ENCODE measurements at regions not wholly inside any gene's neighbourhood (a gene's known extent, or its start where the extent isn't known, plus 50 kb on each side); places are given as distances from the start of the nearest gene placed in this dataset.

- H3K4me1 Mint-ChIP-seq = no peaks in the 10 kb centered on the region
- H3K9me3 Mint-ChIP-seq (ENCODE audit: insufficient read depth) = no peaks in the 10 kb centered on the region
- ATAC-seq (ENCODE audit: low read depth) (no peak), DNase-seq (no peak)
- Histone ChIP-seq H3K27me3 (replicated peaks in 1 of 4; ENCODE audit: control extremely low read depth in 1 of 4, control insufficient read depth in 3 of 4, insufficient read depth in 4 of 4, low read length in 3 of 4) (no peaks in the 10 kb centered on the region), H3K9me3 (ENCODE audit: control extremely low read depth in 1 of 3, control insufficient read depth in 2 of 3, insufficient read depth in 1 of 3, low read length in 2 of 3) (no peaks in the 10 kb centered on the region), H3K9ac (ENCODE audit: low read length) (no peak overlapping the region), H3K4me2 (replicated peaks; ENCODE audit: low read depth, low read length, poor library complexity, severe bottlenecking) (no peak overlapping the region), H3K36me3 (replicated peaks in 1 of 2; ENCODE audit: control extremely low read depth in 1 of 2, control insufficient read depth in 1 of 2, extremely low read depth in 1 of 2, insufficient read depth in 2 of 2, low read length in 1 of 2) (no peaks in the 10 kb centered on the region), H3K4me1 (ENCODE audit: control insufficient read depth in 2 of 2, insufficient read depth in 2 of 2, low read length in 2 of 2) (no peaks in the 10 kb centered on the region), H4K20me1 (ENCODE audit: control insufficient read depth, insufficient read depth, low read length, poor library complexity, severe bottlenecking) (no peaks in the 10 kb centered on the region), H3K79me2 (ENCODE audit: control insufficient read depth, insufficient read depth, low read length) (no peaks in the 10 kb centered on the region), H2AFZ (ENCODE audit: insufficient read depth, low read depth, low read length, poor library complexity, severe bottlenecking) (no peak overlapping the region), H3K4me3 (ENCODE audit: control extremely low read depth in 1 of 5, extremely low read depth in 1 of 5, insufficient read depth in 1 of 5, low read depth in 2 of 5, low read length in 4 of 5) (no peak overlapping the region), H3K27ac (ENCODE audit: low read length in 2 of 2) (no peak overlapping the region)
- TF ChIP-seq EZH2 (IDR thresholded peaks at IDR 0.05; ENCODE audit: borderline replicate concordance, insufficient read depth, low read depth, low read length, poor library complexity, severe bottlenecking) = no peak
- no peak for TF ChIP-seq CTCF (IDR thresholded peaks at IDR 0.05)
- no peaks in the 10 kb centered on the region for H3K27me3 Mint-ChIP-seq
- intact Hi-C loops (cut with micrococcal nuclease) = no loop called here
- ChIA-PET CTCF (no interaction called here), POLR2A (no interaction called here)
- H3K27ac Mint-ChIP-seq = no peak overlapping the region
- no peak overlapping the region for H3K4me3 Mint-ChIP-seq
Observed at GRCh38 chr14:42750771-42751170, 1144.1 kb downstream of the LRFN5 start.

- POLR2A ChIA-PET = no interaction called here
- H3K9ac ChIP-seq (ENCODE audit: low read length) = no peak overlapping the region
- no CpG with 5 or more reads among the region's 2 CpGs for WGBS (ENCODE audit: insufficient coverage)
Observed at GRCh38 chr14:42742084-42742483, 1135.4 kb downstream of the LRFN5 start.

More at GRCh38 chr14:42742084-42742483, 1135.4 kb downstream of the LRFN5 start:
- Mint-ChIP-seq H3K4me3 (no peak overlapping the region), H3K27ac (no peak overlapping the region), H3K27me3 (no peaks in the 10 kb centered on the region), H3K4me1 (no peaks in the 10 kb centered on the region), H3K9me3 (ENCODE audit: insufficient read depth) (no peaks in the 10 kb centered on the region)
- no peaks in the 10 kb centered on the region for H3K79me2 ChIP-seq (ENCODE audit: control insufficient read depth, insufficient read depth, low read length)
- H3K4me1 ChIP-seq (ENCODE audit: control insufficient read depth in 2 of 2, insufficient read depth in 2 of 2, low read length in 2 of 2) = no peaks in the 10 kb centered on the region
- no peak overlapping the region for H3K4me3 ChIP-seq (ENCODE audit: control extremely low read depth in 1 of 5, extremely low read depth in 1 of 5, insufficient read depth in 1 of 5, low read depth in 2 of 5, low read length in 4 of 5)
- H3K27me3 ChIP-seq (replicated peaks in 1 of 4; ENCODE audit: control extremely low read depth in 1 of 4, control insufficient read depth in 3 of 4, insufficient read depth in 4 of 4, low read length in 3 of 4) = no peaks in the 10 kb centered on the region
- ATAC-seq (ENCODE audit: low read depth) (no peak), DNase-seq (no peak)
- CTCF ChIA-PET = no interaction called here
- H3K36me3 ChIP-seq (replicated peaks in 1 of 2; ENCODE audit: control extremely low read depth in 1 of 2, control insufficient read depth in 1 of 2, extremely low read depth in 1 of 2, insufficient read depth in 2 of 2, low read length in 1 of 2) = no peaks in the 10 kb centered on the region
- no peak overlapping the region for H2AFZ ChIP-seq (ENCODE audit: insufficient read depth, low read depth, low read length, poor library complexity, severe bottlenecking)
- no peaks in the 10 kb centered on the region for H4K20me1 ChIP-seq (ENCODE audit: control insufficient read depth, insufficient read depth, low read length, poor library complexity, severe bottlenecking)
- H3K27ac ChIP-seq (ENCODE audit: low read length in 2 of 2) = no peak overlapping the region
- H3K9me3 ChIP-seq (ENCODE audit: control extremely low read depth in 1 of 3, control insufficient read depth in 2 of 3, insufficient read depth in 1 of 3, low read length in 2 of 3) = no peaks in the 10 kb centered on the region
- H3K4me2 ChIP-seq (replicated peaks; ENCODE audit: low read depth, low read length, poor library complexity, severe bottlenecking) = no peak overlapping the region
- intact Hi-C loops (cut with micrococcal nuclease) = no loop called here
- TF ChIP-seq EZH2 (IDR thresholded peaks at IDR 0.05; ENCODE audit: borderline replicate concordance, insufficient read depth, low read depth, low read length, poor library complexity, severe bottlenecking) = no peak
- TF ChIP-seq CTCF (IDR thresholded peaks at IDR 0.05) = no peak

Measured in B cell (primary cell).